ENCODE measurements at regions not wholly inside any gene's neighbourhood (a gene's known extent, or its start where the extent isn't known, plus 50 kb on each side); places are given as distances from the start of the nearest gene placed in this dataset.

- Mint-ChIP-seq H3K4me3 (no peak overlapping the region), H3K36me3 (ENCODE audit: low read depth) (no peaks in the 10 kb centered on the region), H3K27me3 (no peaks in the 10 kb centered on the region), H3K4me1 (no peaks in the 10 kb centered on the region), H3K27ac (no peak overlapping the region)
- ATAC-seq, result no peak
- no peak for DNase-seq
- no peaks in the 10 kb centered on the region for H3K9me3 ChIP-seq (ENCODE audit: control insufficient read depth, low read length, poor library complexity, severe bottlenecking)
Observed at GRCh38 chr3:76685858-76686257, 354.0 kb upstream of the ROBO2 start.

GRCh38 chr3:76687019-76687418, 352.9 kb upstream of the ROBO2 start:
- ATAC-seq (no peak), DNase-seq (no peak)
- no peaks in the 10 kb centered on the region for H3K27me3 Mint-ChIP-seq
- no peaks in the 10 kb centered on the region for H3K9me3 ChIP-seq (ENCODE audit: control insufficient read depth, low read length, poor library complexity, severe bottlenecking)
- H3K36me3 Mint-ChIP-seq (ENCODE audit: low read depth), result no peaks in the 10 kb centered on the region
- H3K4me3 Mint-ChIP-seq, result no peak overlapping the region
- H3K4me1 Mint-ChIP-seq, result no peaks in the 10 kb centered on the region
- no peak overlapping the region for H3K27ac Mint-ChIP-seq

GRCh38 chr3:76694063-76694462, 345.8 kb upstream of the ROBO2 start:
- peaks cover 2% of the 10 kb centered on the region for H3K9me3 ChIP-seq (ENCODE audit: control insufficient read depth, low read length, poor library complexity, severe bottlenecking)
- H3K4me3 Mint-ChIP-seq, result no peak overlapping the region
- no peaks in the 10 kb centered on the region for H3K27me3 Mint-ChIP-seq
- H3K4me1 Mint-ChIP-seq, result no peaks in the 10 kb centered on the region
- DNase-seq, result no peak
- no peak for ATAC-seq
- H3K27ac Mint-ChIP-seq, result no peak overlapping the region
- no peaks in the 10 kb centered on the region for H3K36me3 Mint-ChIP-seq (ENCODE audit: low read depth)

- H3K9me3 ChIP-seq (ENCODE audit: control insufficient read depth, low read length, poor library complexity, severe bottlenecking), result peaks cover 2% of the 10 kb centered on the region
- H3K4me3 Mint-ChIP-seq, result no peak overlapping the region
- ATAC-seq, result no peak
- H3K4me1 Mint-ChIP-seq, result no peaks in the 10 kb centered on the region
- no peaks in the 10 kb centered on the region for H3K36me3 Mint-ChIP-seq (ENCODE audit: low read depth)
- no peaks in the 10 kb centered on the region for H3K27me3 Mint-ChIP-seq
- no peak overlapping the region for H3K27ac Mint-ChIP-seq
- DNase-seq, result no peak
Observed at GRCh38 chr3:76698136-76698706, 341.7 kb upstream of the ROBO2 start.

GRCh38 chr3:76699846-76700245, 340.1 kb upstream of the ROBO2 start:
- Mint-ChIP-seq H3K4me3 (no peak overlapping the region), H3K27me3 (no peaks in the 10 kb centered on the region), H3K4me1 (no peaks in the 10 kb centered on the region), H3K27ac (no peak overlapping the region), H3K36me3 (ENCODE audit: low read depth) (no peaks in the 10 kb centered on the region)
- ATAC-seq (no peak), DNase-seq (no peak)
- peaks cover 2% of the 10 kb centered on the region for H3K9me3 ChIP-seq (ENCODE audit: control insufficient read depth, low read length, poor library complexity, severe bottlenecking)

- Mint-ChIP-seq H3K36me3 (ENCODE audit: low read depth) (no peaks in the 10 kb centered on the region), H3K4me3 (no peak overlapping the region), H3K4me1 (no peaks in the 10 kb centered on the region), H3K27ac (no peak overlapping the region), H3K27me3 (no peaks in the 10 kb centered on the region)
- no peak for ATAC-seq
- peaks cover 2% of the 10 kb centered on the region for H3K9me3 ChIP-seq (ENCODE audit: control insufficient read depth, low read length, poor library complexity, severe bottlenecking)
- DNase-seq, result no peak
Observed at GRCh38 chr3:76700323-76700722, 339.6 kb upstream of the ROBO2 start.

GRCh38 chr3:76702676-76703075, 337.2 kb upstream of the ROBO2 start:
- no peaks in the 10 kb centered on the region for H3K9me3 ChIP-seq (ENCODE audit: control insufficient read depth, low read length, poor library complexity, severe bottlenecking)
- Mint-ChIP-seq H3K4me3 (no peak overlapping the region), H3K4me1 (no peaks in the 10 kb centered on the region), H3K27me3 (no peaks in the 10 kb centered on the region), H3K27ac (no peak overlapping the region), H3K36me3 (ENCODE audit: low read depth) (no peaks in the 10 kb centered on the region)
- no peak for ATAC-seq
- DNase-seq, result no peak

- no peaks in the 10 kb centered on the region for H3K9me3 ChIP-seq (ENCODE audit: control insufficient read depth, low read length, poor library complexity, severe bottlenecking)
- Mint-ChIP-seq H3K27ac (no peak overlapping the region), H3K4me1 (no peaks in the 10 kb centered on the region), H3K4me3 (no peak overlapping the region), H3K27me3 (no peaks in the 10 kb centered on the region), H3K36me3 (ENCODE audit: low read depth) (no peaks in the 10 kb centered on the region)
- DNase-seq, result no peak
- ATAC-seq, result no peak
Observed at GRCh38 chr3:76715426-76715825, 324.5 kb upstream of the ROBO2 start.

- Mint-ChIP-seq H3K27ac (no peak overlapping the region), H3K36me3 (ENCODE audit: low read depth) (no peaks in the 10 kb centered on the region), H3K4me3 (no peak overlapping the region), H3K4me1 (no peaks in the 10 kb centered on the region), H3K27me3 (no peaks in the 10 kb centered on the region)
- no peaks in the 10 kb centered on the region for H3K9me3 ChIP-seq (ENCODE audit: control insufficient read depth, low read length, poor library complexity, severe bottlenecking)
- no peak for ATAC-seq
- DNase-seq, result no peak
Observed at GRCh38 chr3:76723366-76723765, 316.5 kb upstream of the ROBO2 start.

GRCh38 chr3:76724075-76724474, 315.8 kb upstream of the ROBO2 start:
- DNase-seq (no peak), ATAC-seq (no peak)
- Mint-ChIP-seq H3K27ac (no peak overlapping the region), H3K36me3 (ENCODE audit: low read depth) (no peaks in the 10 kb centered on the region), H3K4me1 (no peaks in the 10 kb centered on the region), H3K27me3 (no peaks in the 10 kb centered on the region), H3K4me3 (no peak overlapping the region)
- H3K9me3 ChIP-seq (ENCODE audit: control insufficient read depth, low read length, poor library complexity, severe bottlenecking), result no peaks in the 10 kb centered on the region

GRCh38 chr3:76724706-76725105, 315.2 kb upstream of the ROBO2 start:
- ATAC-seq, result no peak
- no peaks in the 10 kb centered on the region for H3K36me3 Mint-ChIP-seq (ENCODE audit: low read depth)
- no peaks in the 10 kb centered on the region for H3K9me3 ChIP-seq (ENCODE audit: control insufficient read depth, low read length, poor library complexity, severe bottlenecking)
- no peaks in the 10 kb centered on the region for H3K27me3 Mint-ChIP-seq
- no peaks in the 10 kb centered on the region for H3K4me1 Mint-ChIP-seq
- no peak overlapping the region for H3K4me3 Mint-ChIP-seq
- DNase-seq, result no peak
- H3K27ac Mint-ChIP-seq, result no peak overlapping the region

- DNase-seq (no peak), ATAC-seq (no peak)
- no peaks in the 10 kb centered on the region for H3K27me3 Mint-ChIP-seq
- no peak overlapping the region for H3K27ac Mint-ChIP-seq
- no peaks in the 10 kb centered on the region for H3K9me3 ChIP-seq (ENCODE audit: control insufficient read depth, low read length, poor library complexity, severe bottlenecking)
- no peaks in the 10 kb centered on the region for H3K36me3 Mint-ChIP-seq (ENCODE audit: low read depth)
- no peaks in the 10 kb centered on the region for H3K4me1 Mint-ChIP-seq
- H3K4me3 Mint-ChIP-seq, result no peak overlapping the region
Observed at GRCh38 chr3:76726034-76726433, 313.9 kb upstream of the ROBO2 start.

- H3K36me3 Mint-ChIP-seq (ENCODE audit: low read depth), result no peaks in the 10 kb centered on the region
- ATAC-seq (no peak), DNase-seq (no peak)
- no peaks in the 10 kb centered on the region for H3K4me1 Mint-ChIP-seq
- no peak overlapping the region for H3K4me3 Mint-ChIP-seq
- H3K27me3 Mint-ChIP-seq, result no peaks in the 10 kb centered on the region
- no peaks in the 10 kb centered on the region for H3K9me3 ChIP-seq (ENCODE audit: control insufficient read depth, low read length, poor library complexity, severe bottlenecking)
- no peak overlapping the region for H3K27ac Mint-ChIP-seq
Observed at GRCh38 chr3:76728426-76728825, 311.5 kb upstream of the ROBO2 start.

- H3K9me3 ChIP-seq (ENCODE audit: control insufficient read depth, low read length, poor library complexity, severe bottlenecking), result no peaks in the 10 kb centered on the region
- Mint-ChIP-seq H3K27me3 (no peaks in the 10 kb centered on the region), H3K4me3 (no peak overlapping the region), H3K27ac (no peak overlapping the region), H3K4me1 (no peaks in the 10 kb centered on the region), H3K36me3 (ENCODE audit: low read depth) (no peaks in the 10 kb centered on the region)
- DNase-seq (no peak), ATAC-seq (no peak)
Observed at GRCh38 chr3:76731471-76731870, 308.4 kb upstream of the ROBO2 start.
